ENCODE measurements at regions not wholly inside any gene's neighbourhood (a gene's known extent, or its start where the extent isn't known, plus 50 kb on each side); places are given as distances from the start of the nearest gene placed in this dataset.

DNA sequence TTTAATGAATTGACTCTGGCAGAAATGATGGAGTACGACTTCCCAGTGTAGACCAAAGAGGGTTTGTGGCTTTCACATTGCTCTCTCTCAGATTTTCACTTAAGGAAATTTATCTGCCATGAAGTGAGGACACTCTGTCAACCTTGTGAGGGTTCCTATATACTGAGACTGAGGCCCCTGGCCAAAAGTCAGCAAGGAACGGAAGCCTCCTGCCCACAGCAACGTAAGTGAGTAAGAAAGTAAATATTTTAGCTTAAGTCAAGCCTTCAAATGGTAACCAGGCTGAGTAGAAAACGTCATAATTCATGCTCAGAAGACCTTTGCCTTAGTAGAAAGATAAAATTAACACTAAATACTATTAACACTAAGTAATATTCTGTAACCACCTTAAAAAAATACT is 1080.5 kb upstream of the ACVR2A start:
- H3K9me3 ChIP-seq (ENCODE audit: control insufficient read depth in 1 of 2, insufficient read depth in 1 of 2, low read length in 2 of 2), result no peaks in the 10 kb centered on the region
- no peak overlapping the region for H3K4me3 ChIP-seq (ENCODE audit: low read length)
- ATAC-seq (ENCODE audit: poor library complexity), result no peak
- no peak overlapping the region for H3K27ac ChIP-seq (ENCODE audit: low read depth in 1 of 2, low read length in 2 of 2)
- Mint-ChIP-seq H3K36me3 (ENCODE audit: low read depth) (no peaks in the 10 kb centered on the region), H3K27ac (no peak overlapping the region), H3K27me3 (no peaks in the 10 kb centered on the region), H3K4me3 (no peak overlapping the region), H3K9me3 (no peaks in the 10 kb centered on the region), H3K4me1 (ENCODE audit: low read depth) (no peaks in the 10 kb centered on the region)
- H3K27me3 ChIP-seq (ENCODE audit: control insufficient read depth in 1 of 2, insufficient read depth in 2 of 2, low read length in 2 of 2), result no peaks in the 10 kb centered on the region
- TF ChIP-seq, protein P1, sequence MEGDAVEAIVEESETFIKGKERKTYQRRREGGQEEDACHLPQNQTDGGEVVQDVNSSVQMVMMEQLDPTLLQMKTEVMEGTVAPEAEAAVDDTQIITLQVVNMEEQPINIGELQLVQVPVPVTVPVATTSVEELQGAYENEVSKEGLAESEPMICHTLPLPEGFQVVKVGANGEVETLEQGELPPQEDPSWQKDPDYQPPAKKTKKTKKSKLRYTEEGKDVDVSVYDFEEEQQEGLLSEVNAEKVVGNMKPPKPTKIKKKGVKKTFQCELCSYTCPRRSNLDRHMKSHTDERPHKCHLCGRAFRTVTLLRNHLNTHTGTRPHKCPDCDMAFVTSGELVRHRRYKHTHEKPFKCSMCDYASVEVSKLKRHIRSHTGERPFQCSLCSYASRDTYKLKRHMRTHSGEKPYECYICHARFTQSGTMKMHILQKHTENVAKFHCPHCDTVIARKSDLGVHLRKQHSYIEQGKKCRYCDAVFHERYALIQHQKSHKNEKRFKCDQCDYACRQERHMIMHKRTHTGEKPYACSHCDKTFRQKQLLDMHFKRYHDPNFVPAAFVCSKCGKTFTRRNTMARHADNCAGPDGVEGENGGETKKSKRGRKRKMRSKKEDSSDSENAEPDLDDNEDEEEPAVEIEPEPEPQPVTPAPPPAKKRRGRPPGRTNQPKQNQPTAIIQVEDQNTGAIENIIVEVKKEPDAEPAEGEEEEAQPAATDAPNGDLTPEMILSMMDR (IDR thresholded peaks at IDR 0.05), result no peak
- POLR2A ChIA-PET, result no interaction called here
- no peak for DNase-seq
- CTCF ChIA-PET, result interaction anchor here (0.9 kb wide), 1 partner anchor 65 kb away, joined by 4 read pairs; no protein-coding TSS in a partner anchor
- H3K4me1 ChIP-seq (ENCODE audit: insufficient read depth, low read length), result no peaks in the 10 kb centered on the region
- intact Hi-C loops (cut with DNase I, micrococcal nuclease), result no loop called here
- H3K36me3 ChIP-seq (ENCODE audit: insufficient read depth, low read length), result no peaks in the 10 kb centered on the region

DNA sequence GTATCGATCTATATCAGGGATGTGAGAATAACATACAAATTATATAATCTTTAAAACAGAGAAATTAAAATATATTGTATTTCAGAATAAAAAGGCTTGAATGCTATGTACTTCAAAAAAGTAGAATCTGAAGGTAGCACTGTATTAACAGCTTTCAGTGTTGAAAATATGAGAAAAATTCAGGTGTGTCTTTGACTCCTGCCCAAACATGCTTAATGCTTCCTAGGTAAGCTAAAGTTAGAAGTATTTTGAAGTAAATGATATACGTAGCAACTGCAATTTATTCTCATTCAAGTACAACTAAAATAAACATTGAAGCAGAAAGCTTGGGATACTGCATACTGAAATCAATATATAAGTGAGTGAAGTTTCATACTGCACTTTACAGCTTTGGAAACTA is 1082.0 kb upstream of the ACVR2A start:
- CTCF ChIA-PET, result no interaction called here
- H3K4me1 Mint-ChIP-seq (ENCODE audit: low read depth), result no peaks in the 10 kb centered on the region
- no peaks in the 10 kb centered on the region for H3K9me3 Mint-ChIP-seq
- no peak overlapping the region for H3K27ac Mint-ChIP-seq
- Histone ChIP-seq H3K27ac (ENCODE audit: low read depth in 1 of 2, low read length in 2 of 2) (no peak overlapping the region), H3K9me3 (ENCODE audit: control insufficient read depth in 1 of 2, insufficient read depth in 1 of 2, low read length in 2 of 2) (no peaks in the 10 kb centered on the region), H3K4me1 (ENCODE audit: insufficient read depth, low read length) (no peaks in the 10 kb centered on the region), H3K27me3 (ENCODE audit: control insufficient read depth in 1 of 2, insufficient read depth in 2 of 2, low read length in 2 of 2) (no peaks in the 10 kb centered on the region), H3K36me3 (ENCODE audit: insufficient read depth, low read length) (no peaks in the 10 kb centered on the region), H3K4me3 (ENCODE audit: low read length) (no peak overlapping the region)
- POLR2A ChIA-PET, result no interaction called here
- DNase-seq, result no peak
- H3K27me3 Mint-ChIP-seq, result no peaks in the 10 kb centered on the region
- no peak overlapping the region for H3K4me3 Mint-ChIP-seq
- TF ChIP-seq, protein P1 (IDR thresholded peaks at IDR 0.05), result no peak
- no peaks in the 10 kb centered on the region for H3K36me3 Mint-ChIP-seq (ENCODE audit: low read depth)
- no peak for ATAC-seq (ENCODE audit: poor library complexity)
- intact Hi-C loops (cut with DNase I, micrococcal nuclease), result no loop called here

DNA sequence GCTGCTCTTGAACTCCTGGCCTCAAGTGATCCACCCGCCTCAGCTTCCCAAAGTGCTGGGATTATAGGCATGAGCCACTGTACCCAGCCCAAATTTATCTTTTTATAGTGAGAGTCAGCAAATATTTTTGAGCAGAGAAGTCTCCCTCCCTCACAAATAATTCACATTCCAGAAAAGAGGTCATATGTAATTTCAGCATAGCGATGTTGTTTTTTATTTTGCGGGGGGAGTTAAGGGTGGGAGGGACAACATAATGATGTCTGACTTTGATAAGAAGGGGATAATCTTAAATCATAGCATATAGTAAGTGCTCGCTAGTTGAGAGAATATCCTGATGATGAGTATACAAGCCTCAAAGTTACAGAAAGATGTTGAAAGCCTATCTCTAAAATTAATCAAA is 1090.2 kb upstream of the ACVR2A start:
- ChIA-PET POLR2A (no interaction called here), CTCF (no interaction called here)
- Histone ChIP-seq H3K4me3 (ENCODE audit: low read length) (no peak overlapping the region), H3K4me1 (ENCODE audit: insufficient read depth, low read length) (no peaks in the 10 kb centered on the region), H3K36me3 (ENCODE audit: insufficient read depth, low read length) (no peaks in the 10 kb centered on the region), H3K27ac (ENCODE audit: low read depth in 1 of 2, low read length in 2 of 2) (no peak overlapping the region), H3K9me3 (ENCODE audit: control insufficient read depth in 1 of 2, insufficient read depth in 1 of 2, low read length in 2 of 2) (no peaks in the 10 kb centered on the region), H3K27me3 (ENCODE audit: control insufficient read depth in 1 of 2, insufficient read depth in 2 of 2, low read length in 2 of 2) (no peaks in the 10 kb centered on the region)
- no peak for ATAC-seq (ENCODE audit: poor library complexity)
- H3K27ac Mint-ChIP-seq, result no peak overlapping the region
- H3K36me3 Mint-ChIP-seq (ENCODE audit: low read depth), result no peaks in the 10 kb centered on the region
- no peaks in the 10 kb centered on the region for H3K4me1 Mint-ChIP-seq (ENCODE audit: low read depth)
- intact Hi-C loops (cut with DNase I, micrococcal nuclease), result no loop called here
- H3K27me3 Mint-ChIP-seq, result no peaks in the 10 kb centered on the region
- no peak overlapping the region for H3K4me3 Mint-ChIP-seq
- DNase-seq, result no peak
- TF ChIP-seq, protein P1 (IDR thresholded peaks at IDR 0.05), result no peak
- H3K9me3 Mint-ChIP-seq, result no peaks in the 10 kb centered on the region
